ENCODE measurements at regions not wholly inside any gene's neighbourhood (a gene's known extent, or its start where the extent isn't known, plus 50 kb on each side); places are given as distances from the start of the nearest gene placed in this dataset.
"Not testable (repeated sequence)": the region's sequence is repeated elsewhere in the genome, so short reads cannot be mapped to it uniquely, and the experiment has no call there.

DNA sequence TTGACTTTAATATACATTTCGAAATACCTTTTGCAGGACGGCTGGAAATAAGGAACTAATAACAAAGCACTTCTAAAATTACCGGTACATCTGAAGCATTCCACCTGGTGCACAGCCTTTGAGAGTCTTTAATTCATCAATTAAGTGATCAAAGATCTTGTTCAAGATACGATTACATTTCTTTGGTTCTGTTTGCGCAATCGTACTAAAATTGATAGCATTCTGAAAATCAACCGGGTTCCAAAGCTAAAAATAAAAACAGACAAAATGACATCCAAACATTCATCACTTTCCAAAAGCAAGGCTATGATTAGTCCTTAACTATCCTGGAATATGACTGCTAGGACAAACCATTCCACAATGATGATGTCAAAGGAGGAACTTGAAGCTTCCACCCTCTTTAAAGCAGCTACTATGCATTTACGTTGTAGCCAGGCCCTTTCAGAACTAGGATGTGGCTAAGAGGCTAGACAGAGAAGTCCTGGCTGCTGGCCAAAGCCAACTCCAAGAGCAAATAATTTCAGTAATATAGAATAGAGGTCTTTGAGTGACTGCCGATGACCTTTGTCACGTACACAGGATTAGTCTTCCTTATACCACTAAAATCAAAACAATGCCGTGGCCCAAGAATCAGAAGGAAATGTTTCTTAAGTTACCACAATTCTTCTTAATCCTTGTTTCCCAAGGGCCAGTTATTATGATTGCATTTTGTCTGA lies 299.8 kb upstream of the PSMD7 start:
- intact Hi-C loops (cut with DNase I, micrococcal nuclease), result no loop called here
- ATAC-seq (peak; percentile 98), DNase-seq (peak; percentile 90 to 93)

GRCh38 chr16:73993878-73994277 lies 302.7 kb upstream of the PSMD7 start:
- DNase-seq (no peak), ATAC-seq (no peak)
- intact Hi-C loops (cut with DNase I, micrococcal nuclease), result no loop called here

DNA sequence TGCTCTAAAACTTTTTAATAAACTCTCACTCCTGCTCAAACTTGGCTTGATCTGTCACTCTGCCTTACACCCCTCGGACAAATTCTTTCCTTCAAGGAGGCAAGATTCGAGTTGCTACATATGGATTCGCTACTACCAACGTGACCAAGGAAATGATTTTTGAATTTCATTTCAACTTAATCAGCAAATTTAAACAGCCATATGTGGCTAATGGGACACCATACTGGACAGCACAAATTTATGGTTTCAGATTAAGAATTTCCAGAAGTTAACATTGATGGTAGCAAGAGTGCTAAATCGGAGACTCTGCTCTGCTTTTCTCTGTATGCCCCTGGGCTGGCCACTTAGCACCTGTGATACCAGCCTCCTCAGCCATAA lies 318.2 kb upstream of the PSMD7 start:
- intact Hi-C loops (cut with DNase I, micrococcal nuclease), result no loop called here
- no peak for ATAC-seq
- no peak for DNase-seq

DNA sequence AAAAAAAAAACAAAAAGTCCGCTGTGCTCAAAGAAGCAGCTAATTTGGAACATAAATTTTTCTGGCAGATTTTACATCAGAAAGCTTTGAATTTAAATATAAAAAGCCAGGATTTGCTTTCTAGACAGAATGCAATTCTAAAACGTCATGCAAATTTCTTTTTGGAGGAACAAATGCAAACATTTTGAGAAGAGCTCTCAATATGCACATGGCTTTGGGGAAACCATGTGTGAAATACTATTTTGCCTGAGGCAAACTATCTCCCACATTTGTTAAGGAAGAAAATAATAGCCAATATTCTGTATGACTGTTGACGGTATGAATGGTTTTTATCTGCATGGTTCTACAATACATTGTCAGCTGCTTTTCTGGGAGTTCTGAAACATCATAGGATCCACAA lies 320.0 kb upstream of the PSMD7 start:
- intact Hi-C loops (cut with DNase I, micrococcal nuclease), result no loop called here
- no peak for DNase-seq
- no peak for ATAC-seq

GRCh38 chr16:73973174-73973573 lies 323.4 kb upstream of the PSMD7 start:
- no peak for ATAC-seq
- DNase-seq, result no peak
- intact Hi-C loops (cut with DNase I, micrococcal nuclease), result no loop called here

- DNase-seq (no peak), ATAC-seq (no peak)
- intact Hi-C loops (cut with DNase I, micrococcal nuclease), result no loop called here
These were observed 329.8 kb upstream of the PSMD7 start for GRCh38 chr16:73966851-73967250.

- no peak for DNase-seq
- intact Hi-C loops (cut with DNase I, micrococcal nuclease), result no loop called here
- no peak for ATAC-seq
These were observed 331.0 kb upstream of the PSMD7 start for GRCh38 chr16:73965591-73965990.

GRCh38 chr16:73956587-73957494 lies 339.8 kb upstream of the PSMD7 start:
- intact Hi-C loops (cut with DNase I, micrococcal nuclease), result no loop called here
- DNase-seq (peak; percentile 35 to 73), ATAC-seq (peak; percentile 71)

- DNase-seq (no peak), ATAC-seq (no peak)
- intact Hi-C loops (cut with DNase I, micrococcal nuclease), result no loop called here
These were observed 340.9 kb upstream of the PSMD7 start for GRCh38 chr16:73955702-73956101.

GRCh38 chr16:73955255-73955654 lies 341.4 kb upstream of the PSMD7 start:
- ATAC-seq, result no peak
- intact Hi-C loops (cut with DNase I, micrococcal nuclease), result no loop called here
- DNase-seq, result no peak

DNA sequence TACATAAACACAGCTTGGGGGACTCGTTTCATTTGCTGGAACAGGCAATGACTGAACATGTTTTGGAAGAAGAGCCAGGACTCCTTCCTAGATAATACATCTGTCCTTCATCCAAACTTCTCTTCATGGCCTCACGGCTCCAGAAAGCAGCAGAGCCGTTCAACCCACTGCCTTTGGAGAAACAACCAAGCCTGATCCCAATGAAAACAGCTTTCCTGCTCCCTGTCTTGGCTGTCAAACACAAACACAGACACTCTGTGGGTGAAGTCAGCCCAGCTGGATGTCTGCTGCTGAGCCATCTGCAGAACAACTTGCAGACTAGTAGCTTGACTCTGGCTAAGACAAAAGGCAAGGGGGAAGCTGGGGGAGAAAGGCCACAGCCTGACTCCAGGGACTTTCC lies 345.1 kb upstream of the PSMD7 start:
- intact Hi-C loops (cut with DNase I, micrococcal nuclease), result no loop called here
- ATAC-seq (no peak), DNase-seq (peak in 1 of 2 donors; percentile 6)

GRCh38 chr16:73949574-73950320 lies 346.9 kb upstream of the PSMD7 start:
- DNase-seq (no peak), ATAC-seq (peak; percentile 89)
- intact Hi-C loops (cut with DNase I, micrococcal nuclease), result no loop called here

DNA sequence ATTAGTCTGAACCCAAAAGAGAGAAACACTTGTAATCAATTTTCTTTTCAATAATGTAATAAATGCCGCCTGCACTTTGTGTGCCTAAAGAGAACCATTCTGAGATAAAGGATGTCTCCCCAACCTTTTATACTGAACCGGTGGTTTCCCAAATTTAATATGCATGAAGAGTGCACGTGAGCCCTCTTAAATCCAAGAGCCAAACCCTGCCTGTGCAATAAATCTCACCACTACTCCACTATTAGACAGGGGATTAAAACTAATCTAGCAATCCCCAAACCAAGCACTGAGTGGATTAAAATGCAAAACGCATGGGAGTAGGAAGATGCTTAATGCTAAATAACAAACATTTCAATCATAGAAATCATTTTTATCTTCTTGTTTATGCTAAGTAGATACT lies 351.0 kb upstream of the PSMD7 start:
- intact Hi-C loops (cut with DNase I, micrococcal nuclease), result no loop called here
- DNase-seq, result no peak
- ATAC-seq, result no peak

- intact Hi-C loops (cut with DNase I, micrococcal nuclease); ATAC-seq; DNase-seq: not testable (repeated sequence)
These were observed 353.4 kb upstream of the PSMD7 start for GRCh38 chr16:73943184-73943583.

DNA sequence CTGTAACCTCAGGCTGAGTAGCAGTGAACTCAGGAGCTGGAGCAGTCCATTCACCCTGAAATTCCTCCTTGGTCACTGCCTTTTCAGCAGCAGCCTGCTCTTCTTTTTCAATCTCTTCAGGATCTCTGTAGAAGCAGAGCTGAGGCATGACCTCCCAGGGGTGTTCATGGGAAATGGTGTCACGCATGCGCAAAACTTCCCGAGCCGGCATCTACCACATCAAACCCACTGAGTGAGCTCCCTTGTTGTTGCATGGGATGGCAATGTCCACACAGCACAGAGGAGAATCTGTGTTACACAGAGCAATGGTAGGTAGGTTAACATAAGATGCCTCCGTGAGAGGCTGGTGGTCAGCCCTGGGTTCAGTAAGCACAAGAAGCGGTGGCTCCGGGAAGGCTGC lies 355.8 kb upstream of the PSMD7 start:
- ATAC-seq; intact Hi-C loops (cut with DNase I, micrococcal nuclease); DNase-seq: not testable (repeated sequence)

- ATAC-seq (no peak), DNase-seq (no peak)
- intact Hi-C loops (cut with DNase I, micrococcal nuclease), result no loop called here
These were observed 372.7 kb upstream of the PSMD7 start for GRCh38 chr16:73923951-73924350.

DNA sequence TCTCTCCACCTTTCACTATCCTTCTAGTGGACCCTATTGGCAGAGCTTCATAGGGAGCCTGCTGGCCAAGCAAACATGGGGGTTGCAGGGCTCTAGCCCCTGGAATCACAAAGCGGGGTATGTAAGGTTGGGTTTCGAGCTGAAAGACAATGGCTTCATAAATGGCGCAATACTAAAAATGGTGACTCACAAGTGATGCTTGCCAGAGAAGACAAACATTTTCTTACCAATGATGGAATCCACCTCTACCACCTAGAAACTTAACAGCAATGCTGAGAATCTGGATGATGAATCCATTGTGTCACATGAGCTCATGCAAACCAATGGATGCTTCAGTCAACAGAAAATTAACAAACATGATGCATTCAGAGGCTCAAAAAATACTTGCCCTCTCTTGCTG lies 375.3 kb upstream of the PSMD7 start:
- no peak for DNase-seq
- intact Hi-C loops (cut with DNase I, micrococcal nuclease), result no loop called here
- no peak for ATAC-seq

- no peak for ATAC-seq
- intact Hi-C loops (cut with DNase I, micrococcal nuclease), result no loop called here
- DNase-seq, result no peak
These were observed 379.6 kb upstream of the PSMD7 start for GRCh38 chr16:73916829-73917594.

DNA sequence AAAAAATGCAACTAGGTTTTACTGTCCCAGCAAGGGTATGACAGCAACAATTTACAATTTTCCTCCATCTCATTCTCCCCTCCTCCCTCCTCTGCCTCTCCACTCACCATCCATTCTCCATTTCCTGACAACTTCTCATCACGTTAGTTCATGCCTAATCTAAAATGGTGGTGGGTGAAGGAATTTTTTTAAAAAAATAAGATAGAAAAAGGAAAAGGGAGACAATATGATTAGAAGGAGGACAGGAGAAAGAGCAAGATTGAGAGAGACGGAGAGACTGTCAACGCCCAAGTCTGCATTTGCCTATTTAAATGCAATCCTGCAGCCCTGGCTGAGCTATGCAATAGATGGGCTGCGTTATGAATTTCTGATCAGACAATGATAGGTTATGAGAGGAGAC lies 380.7 kb upstream of the PSMD7 start:
- ATAC-seq, result no peak
- intact Hi-C loops (cut with DNase I, micrococcal nuclease), result no loop called here
- no peak for DNase-seq
